ENCODE measurements at regions not wholly inside any gene's neighbourhood (a gene's known extent, or its start where the extent isn't known, plus 50 kb on each side); places are given as distances from the start of the nearest gene placed in this dataset.

DNA sequence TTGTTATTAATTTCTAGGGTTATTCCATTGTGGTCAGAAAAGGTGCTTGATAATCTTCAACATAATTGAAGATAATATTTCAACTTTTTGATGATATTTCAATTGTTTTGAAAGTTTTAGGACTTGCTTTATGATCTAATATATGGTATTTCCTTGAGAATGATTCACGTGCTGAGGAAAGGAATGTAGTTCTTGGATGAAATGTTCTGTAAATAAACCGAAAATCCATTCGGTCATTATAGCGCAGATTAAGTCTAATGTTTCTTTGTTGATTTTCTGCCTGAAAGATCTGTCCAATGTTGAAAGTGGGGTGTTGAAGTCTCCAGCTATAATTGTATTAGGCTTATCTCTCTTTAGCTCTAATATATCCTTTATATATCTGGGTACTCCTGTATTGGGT is 617.5 kb upstream of the NECTIN3 start:
- TF ChIP-seq SP1 (IDR thresholded peaks at IDR 0.05) (no peak), FOXM1 (IDR thresholded peaks at IDR 0.05; ENCODE audit: borderline replicate concordance) (no peak), ARNT (IDR thresholded peaks at IDR 0.05) (no peak), L3MBTL2 (conservative IDR thresholded peaks at IDR 0.05) (no peak), FOXA1 (IDR thresholded peaks at IDR 0.05) (no peak), BHLHE40 (IDR thresholded peaks at IDR 0.05; ENCODE audit: borderline replicate concordance) (no peak), SUZ12 (IDR thresholded peaks at IDR 0.05) (no peak), ELF4 (IDR thresholded peaks at IDR 0.05) (no peak), TARDBP (IDR thresholded peaks at IDR 0.05) (no peak)

All from HEK293T (cell line).